ENCODE measurements at regions not wholly inside any gene's neighbourhood (a gene's known extent, or its start where the extent isn't known, plus 50 kb on each side); places are given as distances from the start of the nearest gene placed in this dataset.

GRCh38 chr6:149216459-149216858 lies 101.1 kb upstream of the TAB2 start:
- DNase-seq (ENCODE audit: low read depth) = no peak

- no peak for DNase-seq (ENCODE audit: low read depth)
These were observed 100.0 kb upstream of the TAB2 start for GRCh38 chr6:149217466-149217888.

GRCh38 chr6:149218471-149218870 lies 99.0 kb upstream of the TAB2 start:
- no peak for DNase-seq (ENCODE audit: low read depth)

GRCh38 chr6:149218915-149219314 lies 98.6 kb upstream of the TAB2 start:
- DNase-seq (ENCODE audit: low read depth) = no peak

GRCh38 chr6:149220882-149221773 lies 96.4 kb upstream of the TAB2 start:
- DNase-seq (ENCODE audit: low read depth) = no peak

GRCh38 chr6:149221774-149222070 lies 95.8 kb upstream of the TAB2 start:
- DNase-seq (ENCODE audit: low read depth) = no peak

- no peak for DNase-seq (ENCODE audit: low read depth)
These were observed 94.2 kb upstream of the TAB2 start for GRCh38 chr6:149223120-149223903.

GRCh38 chr6:149223904-149224351 lies 93.6 kb upstream of the TAB2 start:
- DNase-seq (ENCODE audit: low read depth) = no peak

- DNase-seq (ENCODE audit: low read depth) = no peak
These were observed 93.1 kb upstream of the TAB2 start for GRCh38 chr6:149224399-149224798.

- DNase-seq (ENCODE audit: low read depth) = no peak
These were observed 92.1 kb upstream of the TAB2 start for GRCh38 chr6:149225370-149225769.

- DNase-seq (ENCODE audit: low read depth) = no peak
These were observed 91.6 kb upstream of the TAB2 start for GRCh38 chr6:149225946-149226345.

GRCh38 chr6:149227796-149228195 lies 89.7 kb upstream of the TAB2 start:
- DNase-seq (ENCODE audit: low read depth) = no peak

GRCh38 chr6:149228311-149228955 lies 89.1 kb upstream of the TAB2 start:
- no peak for DNase-seq (ENCODE audit: low read depth)

GRCh38 chr6:149229096-149229495 lies 88.4 kb upstream of the TAB2 start:
- DNase-seq (ENCODE audit: low read depth) = no peak

GRCh38 chr6:149230712-149231460 lies 86.6 kb upstream of the TAB2 start:
- no peak for DNase-seq (ENCODE audit: low read depth)

- DNase-seq (ENCODE audit: low read depth) = no peak
These were observed 85.7 kb upstream of the TAB2 start for GRCh38 chr6:149231778-149232177.

- peak; percentile 57 for DNase-seq (ENCODE audit: low read depth)
These were observed 84.3 kb upstream of the TAB2 start for GRCh38 chr6:149233056-149233715.

GRCh38 chr6:149234051-149234962 lies 83.2 kb upstream of the TAB2 start:
- DNase-seq (ENCODE audit: low read depth) = no peak

GRCh38 chr6:149235130-149235561 lies 82.4 kb upstream of the TAB2 start:
- no peak for DNase-seq (ENCODE audit: low read depth)

GRCh38 chr6:149236589-149236988 lies 80.9 kb upstream of the TAB2 start:
- DNase-seq (ENCODE audit: low read depth) = no peak
